Stimulated activated CD8-positive, alpha-beta memory T cell treated with anti-CD3 and anti-CD28 coated beads, Interleukin-15, amount 100 ng/mL, for 48 hours (primary cell): ENCODE measurements at regions not wholly inside any gene's neighbourhood (a gene's known extent, or its start where the extent isn't known, plus 50 kb on each side); places are given as distances from the start of the nearest gene placed in this dataset.

Experiments
- DNase-seq, 2 donors: peaks; one replicate each; pipeline ENCODE4 v3.0.0-alpha.2; 2020; ENCODE audit warnings: low read depth in 2 of 2

- no peak for DNase-seq
Measured at GRCh38 chr11:45473341-45473895, 187.3 kb upstream of the SYT13 start.

GRCh38 chr11:45472716-45473317 lies 186.7 kb upstream of the SYT13 start:
- DNase-seq: no peak

GRCh38 chr11:45471266-45471665 lies 185.1 kb upstream of the SYT13 start:
- no peak for DNase-seq

- no peak for DNase-seq
Measured at GRCh38 chr11:45470794-45471167, 184.6 kb upstream of the SYT13 start.

- DNase-seq: no peak
Measured at GRCh38 chr11:45470151-45470793, 184.1 kb upstream of the SYT13 start.

- no peak for DNase-seq
Measured at GRCh38 chr11:45468267-45468856, 182.2 kb upstream of the SYT13 start.

- DNase-seq: no peak
Measured at GRCh38 chr11:45463541-45463940, 177.4 kb upstream of the SYT13 start.

- no peak for DNase-seq
Measured at GRCh38 chr11:45461514-45461913, 175.4 kb upstream of the SYT13 start.

- no peak for DNase-seq
Measured at GRCh38 chr11:45459491-45459890, 173.3 kb upstream of the SYT13 start.

GRCh38 chr11:45458269-45458668 lies 172.1 kb upstream of the SYT13 start:
- DNase-seq: no peak

- no peak for DNase-seq
Measured at GRCh38 chr11:45457649-45458048, 171.5 kb upstream of the SYT13 start.

- DNase-seq: no peak
Measured at GRCh38 chr11:45456686-45457085, 170.5 kb upstream of the SYT13 start.

GRCh38 chr11:45455536-45455935 lies 169.4 kb upstream of the SYT13 start:
- DNase-seq: no peak

- no peak for DNase-seq
Measured at GRCh38 chr11:45454917-45455401, 168.8 kb upstream of the SYT13 start.

GRCh38 chr11:45453721-45454120 lies 167.6 kb upstream of the SYT13 start:
- DNase-seq: no peak

- no peak for DNase-seq
Measured at GRCh38 chr11:45451766-45452440, 165.8 kb upstream of the SYT13 start.

GRCh38 chr11:45450189-45450588 lies 164.0 kb upstream of the SYT13 start:
- no peak for DNase-seq

- DNase-seq: no peak
Measured at GRCh38 chr11:45449036-45449601, 163.0 kb upstream of the SYT13 start.

GRCh38 chr11:45448561-45448960 lies 162.4 kb upstream of the SYT13 start:
- DNase-seq: no peak

GRCh38 chr11:45446998-45447397 lies 160.9 kb upstream of the SYT13 start:
- DNase-seq: no peak

- DNase-seq: no peak
Measured at GRCh38 chr11:45446434-45446833, 160.3 kb upstream of the SYT13 start.

GRCh38 chr11:45444796-45445195 lies 158.7 kb upstream of the SYT13 start:
- no peak for DNase-seq
